Panc1 (cell line): ENCODE measurements at regions not wholly inside any gene's neighbourhood (a gene's known extent, or its start where the extent isn't known, plus 50 kb on each side); places are given as distances from the start of the nearest gene placed in this dataset.

Source experiments
- ATAC-seq: fragments of 200-7000 bp; cut with Tn5 transposase; 2 replicates; pipeline ENCODE4 v1.9.1; 2020; ENCODE audit warnings: mild to moderate bottlenecking, moderate library complexity
- BruUV-seq: library from RNA; stranded (reverse); fragments of 400-500 nt; replicated peaks from 2 replicates; lab custom pipeline; 2021; lab: Mats Ljungman, UMichigan
- CTCF ChIA-PET: fragments of 300-600 bp; sonication (Branson Sonifier 250); formaldehyde crosslinking; loops from one replicate; lab custom pipeline; 2022; ENCODE audit warnings: antibody characterized with exemption; lab: Charles Lee
- POLR2A ChIA-PET: fragments of 300-600 bp; sonication (Branson Sonifier 250); formaldehyde crosslinking; loops from one replicate; lab custom pipeline; 2022; ENCODE audit warnings: antibody characterized with exemption; lab: Charles Lee
- DNase-seq: peaks from one replicate; pipeline ENCODE4 v3.0.0-alpha.2; 2010; ENCODE audit warnings: low read depth, low spot score
- H3K27ac ChIP-seq: 2 replicates; pipeline ENCODE4 v1.5.1; 2011; ENCODE audit warnings: mild to moderate bottlenecking, low read length, inconsistent platforms
- H3K27me3 ChIP-seq: fragments of 200-500 bp; sonication (Bioruptor generic); 2 replicates; pipeline ENCODE4 v1.6.0; 2014; ENCODE audit warnings: low read length, inconsistent platforms; ENCODE audit not compliant: control insufficient read depth, insufficient read depth
- H3K36me3 ChIP-seq: fragments of 200-500 bp; sonication (Bioruptor generic); 2 replicates; pipeline ENCODE4 v1.5.1; 2014; ENCODE audit warnings: inconsistent platforms, mild to moderate bottlenecking, low read length, moderate library complexity; ENCODE audit not compliant: control insufficient read depth, insufficient read depth
- H3K4me1 ChIP-seq: 2 replicates; pipeline ENCODE4 v1.5.1; 2011; ENCODE audit warnings: inconsistent platforms, mild to moderate bottlenecking, low read length, moderate library complexity; ENCODE audit not compliant: control insufficient read depth, insufficient read depth
- H3K4me3 ChIP-seq, 2 experiments: 2 replicates each; pipeline ENCODE4 v1.5.1; 2011 to 2012; ENCODE audit warnings: low read depth in 2 of 2, low read length in 2 of 2, mild to moderate bottlenecking in 2 of 2, inconsistent platforms in 1 of 2, moderate library complexity in 1 of 2
- H3K9me3 ChIP-seq: fragments of 200-500 bp; sonication (Bioruptor generic); 2 replicates; pipeline ENCODE4 v1.5.1; 2014; ENCODE audit warnings: low read depth, mild to moderate bottlenecking, inconsistent platforms, low read length, moderate library complexity; ENCODE audit not compliant: control insufficient read depth, insufficient read depth
- POLR2AphosphoS5 ChIP-seq: IDR thresholded peaks from 2 replicates; pipeline ENCODE4 v1.6.1; 2012; ENCODE audit warnings: mild to moderate bottlenecking, low read depth, low read length, moderate library complexity
- SIN3A ChIP-seq: IDR thresholded peaks from 2 replicates; pipeline ENCODE4 v1.6.1; 2012; ENCODE audit warnings: low read depth, mild to moderate bottlenecking, low read length, moderate library complexity, borderline replicate concordance; ENCODE audit not compliant: insufficient read depth
- TCF7L2 ChIP-seq: IDR thresholded peaks from 2 replicates; pipeline ENCODE4 v1.6.1; 2011; ENCODE audit warnings: mild to moderate bottlenecking, low read depth, low read length, inconsistent platforms
- in situ Hi-C: cut with HindIII; loops from 2 replicates; pipeline ENCODE4 v1.10.0; 2016; ENCODE audit warnings: low sequenced_read_pairs, low pct_unique_long_range_greater_than_20kb
- intact Hi-C: fragments of 100-400 bp; cut with micrococcal nuclease; formaldehyde crosslinking; loops from one replicate; pipeline ENCODE4 v1.10.0; 2022; ENCODE audit not compliant: unreplicated experiment
- TF ChIP-seq, protein P1 (sequence below), 2 experiments: IDR thresholded peaks; 2 replicates each; pipeline ENCODE4 v1.6.1; 2011 to 2012; ENCODE audit warnings: low read depth in 2 of 2, control low read depth in 1 of 2, low read length in 1 of 2, mild to moderate bottlenecking in 1 of 2, moderate library complexity in 1 of 2; ENCODE audit not compliant: insufficient read depth in 1 of 2
- TF ChIP-seq, protein P2 (sequence below): fragments of 450-650 bp; IDR thresholded peaks from 2 replicates; pipeline ENCODE4 v1.5.1; 2017; ENCODE audit warnings: mild to moderate bottlenecking

DNA sequence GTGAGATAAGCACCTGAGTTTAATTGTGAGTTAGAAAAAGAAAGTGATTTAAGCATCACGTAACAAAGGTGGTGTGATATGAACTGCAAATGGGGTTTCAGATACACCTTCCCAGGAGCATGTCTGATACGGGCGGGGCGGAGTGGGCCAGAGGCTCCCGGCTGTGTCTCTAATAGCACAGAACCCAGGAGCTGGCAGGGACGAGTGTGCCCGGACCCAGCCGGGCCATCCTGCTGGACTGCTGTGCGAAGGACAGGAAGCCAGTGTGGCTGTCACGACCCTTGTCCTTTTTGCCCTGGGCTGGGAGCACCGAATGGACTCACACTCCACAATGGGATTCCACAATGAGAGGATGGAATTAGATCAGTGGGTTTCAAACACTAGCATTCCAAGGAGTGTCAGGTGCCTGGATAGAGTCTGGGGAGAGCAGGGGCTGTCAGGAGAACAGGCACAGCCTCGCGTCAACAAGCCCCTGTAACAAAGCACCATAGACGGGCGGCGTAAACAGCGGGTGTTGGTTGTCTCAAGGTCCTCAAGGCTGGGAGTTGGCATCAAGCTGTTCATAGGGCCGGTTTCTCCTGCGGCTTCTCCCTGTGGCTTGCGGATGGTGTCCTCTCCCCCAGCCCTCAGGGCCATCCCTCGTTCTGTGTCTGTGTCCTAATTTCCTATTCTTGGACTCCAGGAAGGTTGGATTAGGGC, 242.6 kb upstream of the PITRM1 start:
- Histone ChIP-seq H3K4me1 (no peaks in the 10 kb centered on the region), H3K4me3 (no peak overlapping the region), H3K9me3 (no peaks in the 10 kb centered on the region), H3K27me3 (no peaks in the 10 kb centered on the region), H3K36me3 (no peaks in the 10 kb centered on the region), H3K27ac (no peak overlapping the region)
- TF ChIP-seq, protein P1, sequence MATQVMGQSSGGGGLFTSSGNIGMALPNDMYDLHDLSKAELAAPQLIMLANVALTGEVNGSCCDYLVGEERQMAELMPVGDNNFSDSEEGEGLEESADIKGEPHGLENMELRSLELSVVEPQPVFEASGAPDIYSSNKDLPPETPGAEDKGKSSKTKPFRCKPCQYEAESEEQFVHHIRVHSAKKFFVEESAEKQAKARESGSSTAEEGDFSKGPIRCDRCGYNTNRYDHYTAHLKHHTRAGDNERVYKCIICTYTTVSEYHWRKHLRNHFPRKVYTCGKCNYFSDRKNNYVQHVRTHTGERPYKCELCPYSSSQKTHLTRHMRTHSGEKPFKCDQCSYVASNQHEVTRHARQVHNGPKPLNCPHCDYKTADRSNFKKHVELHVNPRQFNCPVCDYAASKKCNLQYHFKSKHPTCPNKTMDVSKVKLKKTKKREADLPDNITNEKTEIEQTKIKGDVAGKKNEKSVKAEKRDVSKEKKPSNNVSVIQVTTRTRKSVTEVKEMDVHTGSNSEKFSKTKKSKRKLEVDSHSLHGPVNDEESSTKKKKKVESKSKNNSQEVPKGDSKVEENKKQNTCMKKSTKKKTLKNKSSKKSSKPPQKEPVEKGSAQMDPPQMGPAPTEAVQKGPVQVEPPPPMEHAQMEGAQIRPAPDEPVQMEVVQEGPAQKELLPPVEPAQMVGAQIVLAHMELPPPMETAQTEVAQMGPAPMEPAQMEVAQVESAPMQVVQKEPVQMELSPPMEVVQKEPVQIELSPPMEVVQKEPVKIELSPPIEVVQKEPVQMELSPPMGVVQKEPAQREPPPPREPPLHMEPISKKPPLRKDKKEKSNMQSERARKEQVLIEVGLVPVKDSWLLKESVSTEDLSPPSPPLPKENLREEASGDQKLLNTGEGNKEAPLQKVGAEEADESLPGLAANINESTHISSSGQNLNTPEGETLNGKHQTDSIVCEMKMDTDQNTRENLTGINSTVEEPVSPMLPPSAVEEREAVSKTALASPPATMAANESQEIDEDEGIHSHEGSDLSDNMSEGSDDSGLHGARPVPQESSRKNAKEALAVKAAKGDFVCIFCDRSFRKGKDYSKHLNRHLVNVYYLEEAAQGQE (IDR thresholded peaks at IDR 0.05; ENCODE audit: insufficient read depth in 1 of 2, low read depth in 2 of 2, low read length in 1 of 2): no peak
- TF ChIP-seq TCF7L2 (no peak), POLR2AphosphoS5 (no peak), SIN3A (no peak)
- TF ChIP-seq, protein P2, sequence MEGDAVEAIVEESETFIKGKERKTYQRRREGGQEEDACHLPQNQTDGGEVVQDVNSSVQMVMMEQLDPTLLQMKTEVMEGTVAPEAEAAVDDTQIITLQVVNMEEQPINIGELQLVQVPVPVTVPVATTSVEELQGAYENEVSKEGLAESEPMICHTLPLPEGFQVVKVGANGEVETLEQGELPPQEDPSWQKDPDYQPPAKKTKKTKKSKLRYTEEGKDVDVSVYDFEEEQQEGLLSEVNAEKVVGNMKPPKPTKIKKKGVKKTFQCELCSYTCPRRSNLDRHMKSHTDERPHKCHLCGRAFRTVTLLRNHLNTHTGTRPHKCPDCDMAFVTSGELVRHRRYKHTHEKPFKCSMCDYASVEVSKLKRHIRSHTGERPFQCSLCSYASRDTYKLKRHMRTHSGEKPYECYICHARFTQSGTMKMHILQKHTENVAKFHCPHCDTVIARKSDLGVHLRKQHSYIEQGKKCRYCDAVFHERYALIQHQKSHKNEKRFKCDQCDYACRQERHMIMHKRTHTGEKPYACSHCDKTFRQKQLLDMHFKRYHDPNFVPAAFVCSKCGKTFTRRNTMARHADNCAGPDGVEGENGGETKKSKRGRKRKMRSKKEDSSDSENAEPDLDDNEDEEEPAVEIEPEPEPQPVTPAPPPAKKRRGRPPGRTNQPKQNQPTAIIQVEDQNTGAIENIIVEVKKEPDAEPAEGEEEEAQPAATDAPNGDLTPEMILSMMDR: no peak
- ChIA-PET CTCF (no interaction called here), POLR2A (no interaction called here)
- intact Hi-C loops: no loop called here
- ATAC-seq: no peak
- no peak for DNase-seq
- no TSS peak for BruUV-seq
- in situ Hi-C loops: no loop called here

DNA sequence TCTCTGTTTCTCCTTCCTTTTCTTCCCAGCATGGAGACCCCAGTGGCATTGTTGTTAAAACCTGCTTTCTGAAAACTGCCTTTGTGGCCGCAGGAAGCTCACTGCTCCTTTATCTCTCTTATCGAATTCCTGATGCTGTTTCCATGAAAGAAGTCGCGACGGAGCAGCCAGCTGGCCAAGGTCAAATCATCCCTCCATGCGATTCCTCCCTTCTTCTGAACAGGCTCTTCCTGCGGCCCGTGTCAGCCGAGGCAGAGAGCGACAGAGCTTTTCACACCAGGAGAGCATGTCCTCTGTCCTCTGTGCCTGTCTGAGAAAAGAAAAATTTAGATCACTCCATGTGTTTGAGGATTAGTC, 242.1 kb upstream of the PITRM1 start:
- Histone ChIP-seq H3K27ac (no peak overlapping the region), H3K9me3 (no peaks in the 10 kb centered on the region), H3K4me1 (no peaks in the 10 kb centered on the region), H3K36me3 (no peaks in the 10 kb centered on the region), H3K27me3 (no peaks in the 10 kb centered on the region), H3K4me3 (no peak overlapping the region)
- no TSS peak for BruUV-seq
- TF ChIP-seq TCF7L2: no peak
- TF ChIP-seq, protein P2: no peak
- no peak for TF ChIP-seq SIN3A
- TF ChIP-seq, protein P1 (IDR thresholded peaks at IDR 0.05; ENCODE audit: insufficient read depth in 1 of 2, low read depth in 2 of 2, low read length in 1 of 2): no peak
- no peak for TF ChIP-seq POLR2AphosphoS5
- intact Hi-C loops (no loop called here), in situ Hi-C loops (no loop called here)
- ATAC-seq: no peak
- ChIA-PET CTCF (no interaction called here), POLR2A (no interaction called here)
- no peak for DNase-seq
